Pancreas (tissue), 10 donors: ENCODE measurements at regions not wholly inside any gene's neighbourhood (a gene's known extent, or its start where the extent isn't known, plus 50 kb on each side); places are given as distances from the start of the nearest gene placed in this dataset.

Experiments
- ATAC-seq, 4 donors: fragments of 200-7000 bp; cut with Tn5 transposase; one replicate each; pipeline versions ENCODE4 v1.8.0 to v1.9.1; 2020; ENCODE audit warnings: mild to moderate bottlenecking in 4 of 4, moderate library complexity in 4 of 4
- DNase-seq, 6 donors: peaks; one replicate each; pipeline ENCODE4 v3.0.0-alpha.2; 2020
- FAIRE-seq: peaks from 2 replicates; lab custom pipeline; 2012; peaks lifted over from hg19 to GRCh38; lab: Jason Lieb, UNC
- H3K27ac ChIP-seq, 4 donors: fragments of 200-600 bp; sonication (generic); 1 replicate in 3 of 4; 2 replicates in 1 of 4; pipeline versions ENCODE4 v1.5.0 to v1.8.0; 2020
- H3K27me3 ChIP-seq, 4 donors: fragments of 200-600 bp; one replicate each; pipeline ENCODE4 v1.8.0; 2021
- H3K36me3 ChIP-seq, 3 donors: fragments of 200-600 bp; sonication (generic) in 1 of 3; one replicate each; pipeline versions ENCODE4 v1.5.0 to v1.8.0; 2020 to 2021
- H3K4me1 ChIP-seq, 3 donors: fragments of 200-600 bp; one replicate each; pipeline ENCODE4 v1.8.0; 2021
- H3K4me3 ChIP-seq, 4 donors: fragments of 200-600 bp; sonication (generic) in 2 of 4; one replicate each; pipeline versions ENCODE4 v1.5.0 to v1.8.0; 2020 to 2021
- H3K9me3 ChIP-seq, 4 donors: fragments of 200-600 bp; one replicate each; pipeline ENCODE4 v1.8.0; 2021
- WGBS, 2 donors: extraction: QIAGEN DNeasy Blood & Tissue Kit; methylation state at CpG; one replicate each; pipeline ENCODE4 v1.1.7; 2013; 5-methylcytosine and 5-hydroxymethylcytosine counted together
- intact Hi-C, 3 donors: fragments of 100-400 bp; cut with DNase I; formaldehyde crosslinking; loops; one replicate each; pipeline versions ENCODE4 v1.11.1 to v1.14.2; 2022
- TF ChIP-seq, protein P1 (sequence below), 4 donors: fragments of 200-600 bp; sonication (generic) in 3 of 4; IDR thresholded peaks; one replicate each; pipeline versions ENCODE4 v1.5.0 to v1.8.0; 2021; ENCODE audit warnings: antibody characterized with exemption in 4 of 4
- donor health status: healthy with polysubstance abuse.
- donor health status: DM: no; HTN: no; CAD: no; lungs with moderate emphysema.
- donor health status: DM: no; HTN: no; CAD: no.
- donor health status: control.
- donor health status: control.
- donor health status: Bipolar disorder and iron deficiency.
- donor health status: DM: yes; HTN: yes; CAD: no.
- donor health status: DM: no; HTN: no; CAD: no.
- donor health status: DM: no; HTN: no; CAD: no.
- donor health status: DM: yes; HTN: yes; CAD: no.

- H3K36me3 ChIP-seq = no peaks in the 10 kb centered on the region
- no peak overlapping the region for H3K4me3 ChIP-seq
- no peaks in the 10 kb centered on the region for H3K9me3 ChIP-seq
- no peaks in the 10 kb centered on the region for H3K27me3 ChIP-seq
- DNase-seq = no peak
- no peak for FAIRE-seq
- TF ChIP-seq, protein P1, sequence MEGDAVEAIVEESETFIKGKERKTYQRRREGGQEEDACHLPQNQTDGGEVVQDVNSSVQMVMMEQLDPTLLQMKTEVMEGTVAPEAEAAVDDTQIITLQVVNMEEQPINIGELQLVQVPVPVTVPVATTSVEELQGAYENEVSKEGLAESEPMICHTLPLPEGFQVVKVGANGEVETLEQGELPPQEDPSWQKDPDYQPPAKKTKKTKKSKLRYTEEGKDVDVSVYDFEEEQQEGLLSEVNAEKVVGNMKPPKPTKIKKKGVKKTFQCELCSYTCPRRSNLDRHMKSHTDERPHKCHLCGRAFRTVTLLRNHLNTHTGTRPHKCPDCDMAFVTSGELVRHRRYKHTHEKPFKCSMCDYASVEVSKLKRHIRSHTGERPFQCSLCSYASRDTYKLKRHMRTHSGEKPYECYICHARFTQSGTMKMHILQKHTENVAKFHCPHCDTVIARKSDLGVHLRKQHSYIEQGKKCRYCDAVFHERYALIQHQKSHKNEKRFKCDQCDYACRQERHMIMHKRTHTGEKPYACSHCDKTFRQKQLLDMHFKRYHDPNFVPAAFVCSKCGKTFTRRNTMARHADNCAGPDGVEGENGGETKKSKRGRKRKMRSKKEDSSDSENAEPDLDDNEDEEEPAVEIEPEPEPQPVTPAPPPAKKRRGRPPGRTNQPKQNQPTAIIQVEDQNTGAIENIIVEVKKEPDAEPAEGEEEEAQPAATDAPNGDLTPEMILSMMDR (IDR thresholded peaks at IDR 0.05) = no peak
- intact Hi-C loops = no loop called here
- H3K4me1 ChIP-seq = no peaks in the 10 kb centered on the region
- no peak overlapping the region for H3K27ac ChIP-seq
- ATAC-seq = no peak
- WGBS, 2 donors = 89 to 93% methylated on average over 2 of the region's 2 CpGs
Observed at GRCh38 chr2:167689444-167689843, 558.0 kb downstream of the STK39 start.

GRCh38 chr2:167686691-167687090 is 560.7 kb downstream of the STK39 start:
- no peaks in the 10 kb centered on the region for H3K27me3 ChIP-seq
- TF ChIP-seq, protein P1 (IDR thresholded peaks at IDR 0.05) = no peak
- no peaks in the 10 kb centered on the region for H3K9me3 ChIP-seq
- no peak for FAIRE-seq
- WGBS, 2 donors = 91 to 92% methylated on average over 7 of the region's 7 CpGs
- intact Hi-C loops = no loop called here
- no peak overlapping the region for H3K4me3 ChIP-seq
- no peak overlapping the region for H3K27ac ChIP-seq
- no peaks in the 10 kb centered on the region for H3K4me1 ChIP-seq
- ATAC-seq = no peak
- H3K36me3 ChIP-seq = no peaks in the 10 kb centered on the region
- DNase-seq = no peak

DNA sequence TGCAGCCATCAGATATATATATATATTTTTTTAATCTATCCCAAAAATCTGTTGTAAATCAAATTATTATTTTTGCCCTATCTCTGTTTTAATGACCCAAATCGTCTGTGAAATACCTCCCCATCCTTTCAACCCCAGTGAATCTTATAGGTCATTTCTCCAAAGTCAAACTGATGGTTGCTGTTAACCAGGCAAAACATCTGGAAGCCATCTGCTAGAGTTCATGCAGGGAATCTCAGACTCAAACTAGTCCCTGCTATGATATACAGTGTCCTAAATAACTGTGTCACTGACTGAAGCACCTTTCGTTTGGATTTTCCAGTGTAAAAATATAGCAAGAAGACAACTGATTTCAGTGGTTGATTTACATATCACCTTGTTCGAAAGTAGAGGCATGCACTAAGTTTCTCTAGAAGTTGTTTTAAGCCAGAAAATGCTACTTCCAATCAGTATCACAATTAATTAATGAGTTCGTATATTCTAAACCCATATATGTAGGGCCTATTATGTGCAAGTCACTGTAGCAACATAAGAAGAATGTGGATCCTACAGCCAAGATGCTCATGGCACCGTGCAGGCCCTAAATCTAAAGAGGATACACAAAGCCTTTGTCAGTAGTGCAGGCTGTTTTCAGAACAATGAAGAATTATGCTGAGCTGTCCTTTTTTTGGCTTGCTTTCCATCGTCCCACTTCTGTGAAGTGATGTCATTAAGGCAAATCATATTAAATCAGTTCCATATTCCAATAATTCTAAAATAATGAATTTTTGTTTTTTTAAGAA is 566.0 kb downstream of the STK39 start:
- Histone ChIP-seq H3K9me3 (no peaks in the 10 kb centered on the region), H3K4me1 (no peaks in the 10 kb centered on the region), H3K27me3 (no peaks in the 10 kb centered on the region), H3K4me3 (no peak overlapping the region), H3K36me3 (no peaks in the 10 kb centered on the region), H3K27ac (no peak overlapping the region)
- FAIRE-seq (no peak), ATAC-seq (no peak), DNase-seq (no peak)
- WGBS, 2 donors = 70 to 84% methylated on average over 6 of the region's 6 CpGs
- intact Hi-C loops = no loop called here
- TF ChIP-seq, protein P1 (IDR thresholded peaks at IDR 0.05) = no peak

- H3K36me3 ChIP-seq = no peaks in the 10 kb centered on the region
- H3K27me3 ChIP-seq = no peaks in the 10 kb centered on the region
- no peak for ATAC-seq
- WGBS, 2 donors = 87 to 89% methylated on average over 3 of the region's 3 CpGs
- TF ChIP-seq, protein P1 (IDR thresholded peaks at IDR 0.05) = no peak
- FAIRE-seq = no peak
- intact Hi-C loops = no loop called here
- no peak overlapping the region for H3K27ac ChIP-seq
- H3K4me3 ChIP-seq = no peak overlapping the region
- no peaks in the 10 kb centered on the region for H3K9me3 ChIP-seq
- H3K4me1 ChIP-seq = no peaks in the 10 kb centered on the region
- DNase-seq = no peak
Observed at GRCh38 chr2:167678158-167678557, 569.2 kb downstream of the STK39 start.

- Histone ChIP-seq H3K36me3 (no peaks in the 10 kb centered on the region), H3K4me3 (no peak overlapping the region), H3K27ac (no peak overlapping the region), H3K27me3 (no peaks in the 10 kb centered on the region), H3K4me1 (no peaks in the 10 kb centered on the region), H3K9me3 (no peaks in the 10 kb centered on the region)
- no peak for FAIRE-seq
- no peak for DNase-seq
- no peak for ATAC-seq
- WGBS, 2 donors = 82 to 88% methylated on average over 6 of the region's 6 CpGs
- intact Hi-C loops = no loop called here
- TF ChIP-seq, protein P1 (IDR thresholded peaks at IDR 0.05) = no peak
Observed at GRCh38 chr2:167675906-167676305, 571.5 kb downstream of the STK39 start.
